ENCODE measurements at regions not wholly inside any gene's neighbourhood (a gene's known extent, or its start where the extent isn't known, plus 50 kb on each side); places are given as distances from the start of the nearest gene placed in this dataset.

DNA sequence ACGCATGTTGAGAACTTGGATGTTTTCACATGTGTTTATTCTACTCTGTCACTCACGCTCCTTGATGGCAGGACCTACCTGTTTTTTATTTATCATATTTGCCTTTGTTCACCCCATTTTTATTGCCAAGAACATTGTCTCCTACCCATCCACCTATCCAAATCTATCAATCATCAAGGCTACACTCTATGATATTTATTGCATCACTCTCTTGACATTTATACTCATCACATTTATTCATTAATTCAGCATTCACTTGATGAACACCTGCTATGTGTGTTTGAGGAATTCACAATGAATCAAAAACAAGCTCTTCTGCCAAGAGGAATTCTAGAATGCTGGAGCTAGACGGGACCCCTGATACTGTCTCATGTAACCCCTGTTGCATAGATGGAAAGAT, 94.5 kb upstream of the ZNF469 start:
- Mint-ChIP-seq H3K4me3 (no peak overlapping the region), H3K4me1 (no peaks in the 10 kb centered on the region), H3K27me3 (no peaks in the 10 kb centered on the region), H3K27ac (ENCODE audit: low read depth) (no peak overlapping the region), H3K36me3 (ENCODE audit: insufficient read depth) (no peaks in the 10 kb centered on the region), H3K9me3 (no peaks in the 10 kb centered on the region)
- no peak for ATAC-seq (replicated peaks; ENCODE audit: extremely low read depth, poor library complexity, severe bottlenecking)
- no peak for DNase-seq (ENCODE audit: low spot score in 2 of 2)

DNA sequence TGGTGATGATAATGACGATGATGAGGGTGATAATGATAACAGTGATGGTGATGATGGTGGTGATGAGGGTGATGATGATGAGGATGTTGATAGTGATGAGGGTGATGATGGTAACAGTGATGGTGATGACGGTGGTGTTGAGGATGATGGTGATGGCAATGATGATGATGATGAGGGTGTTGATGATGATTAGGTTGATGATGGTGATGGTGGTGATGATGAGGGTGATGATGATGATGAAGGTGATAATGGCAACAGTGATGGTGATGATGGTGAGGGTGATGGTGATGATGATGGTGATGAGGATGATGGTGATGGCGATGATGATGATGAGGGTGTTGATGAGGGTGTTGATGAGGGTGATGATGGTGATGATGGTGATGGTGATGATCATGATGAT, 93.8 kb upstream of the ZNF469 start:
- H3K4me1 Mint-ChIP-seq: no peaks in the 10 kb centered on the region
- DNase-seq (ENCODE audit: low spot score in 2 of 2) (no peak), ATAC-seq (replicated peaks; ENCODE audit: extremely low read depth, poor library complexity, severe bottlenecking) (no peak)
- H3K36me3 Mint-ChIP-seq (ENCODE audit: insufficient read depth): no peaks in the 10 kb centered on the region
- H3K4me3 Mint-ChIP-seq: no peak overlapping the region
- H3K9me3 Mint-ChIP-seq: no peaks in the 10 kb centered on the region
- H3K27me3 Mint-ChIP-seq: no peaks in the 10 kb centered on the region
- H3K27ac Mint-ChIP-seq (ENCODE audit: low read depth): no peak overlapping the region

DNA sequence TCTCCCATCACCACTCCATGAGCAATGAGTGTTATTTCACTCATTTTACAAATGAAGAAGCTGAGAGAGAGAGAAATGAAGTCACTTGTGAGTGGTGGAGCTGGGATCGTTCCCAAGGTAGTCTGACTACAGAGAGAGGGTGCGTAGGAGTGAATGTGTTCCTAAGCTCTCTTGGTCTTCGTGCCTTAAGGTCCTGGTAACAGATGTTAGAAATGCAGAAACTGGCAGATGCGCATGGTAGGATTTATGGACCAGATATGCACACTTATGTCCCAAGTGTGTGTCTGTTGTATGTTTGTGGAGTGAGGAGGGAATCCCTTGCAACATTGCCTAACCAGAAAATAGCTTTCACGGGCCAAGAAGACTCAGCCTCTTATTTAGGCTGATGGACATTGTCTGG, 93.2 kb upstream of the ZNF469 start:
- DNase-seq (ENCODE audit: low spot score in 2 of 2): no peak
- H3K36me3 Mint-ChIP-seq (ENCODE audit: insufficient read depth): no peaks in the 10 kb centered on the region
- H3K4me3 Mint-ChIP-seq: no peak overlapping the region
- ATAC-seq (replicated peaks; ENCODE audit: extremely low read depth, poor library complexity, severe bottlenecking): no peak
- H3K27me3 Mint-ChIP-seq: no peaks in the 10 kb centered on the region
- H3K4me1 Mint-ChIP-seq: no peaks in the 10 kb centered on the region
- H3K27ac Mint-ChIP-seq (ENCODE audit: low read depth): no peak overlapping the region
- no peaks in the 10 kb centered on the region for H3K9me3 Mint-ChIP-seq

DNA sequence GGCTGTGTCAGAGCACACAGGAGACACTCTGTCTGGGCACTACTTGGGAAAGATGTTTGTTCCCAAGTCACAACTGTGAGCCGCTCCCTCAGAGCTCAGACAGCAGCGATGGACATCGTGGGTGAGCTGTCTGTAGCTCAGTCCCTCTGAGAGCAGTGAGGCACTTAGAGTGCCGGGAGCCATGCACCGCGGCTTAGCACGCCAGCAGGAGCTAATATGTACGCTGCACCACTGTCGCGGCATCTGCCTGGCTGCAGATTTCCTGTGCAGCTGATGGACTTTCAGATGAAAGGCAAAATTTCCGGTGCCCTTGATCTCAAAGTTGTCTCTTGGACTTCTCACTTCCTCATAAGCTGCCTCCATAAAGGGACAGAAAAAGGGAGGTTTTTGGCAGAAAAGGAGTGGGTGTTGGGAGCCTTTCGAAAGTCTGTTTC, 92.8 kb upstream of the ZNF469 start:
- Mint-ChIP-seq H3K4me1 (no peaks in the 10 kb centered on the region), H3K27me3 (no peaks in the 10 kb centered on the region), H3K4me3 (no peak overlapping the region), H3K36me3 (ENCODE audit: insufficient read depth) (no peaks in the 10 kb centered on the region), H3K27ac (ENCODE audit: low read depth) (no peak overlapping the region), H3K9me3 (no peaks in the 10 kb centered on the region)
- ATAC-seq (replicated peaks; ENCODE audit: extremely low read depth, poor library complexity, severe bottlenecking) (no peak), DNase-seq (ENCODE audit: low spot score in 2 of 2) (no peak)

DNA sequence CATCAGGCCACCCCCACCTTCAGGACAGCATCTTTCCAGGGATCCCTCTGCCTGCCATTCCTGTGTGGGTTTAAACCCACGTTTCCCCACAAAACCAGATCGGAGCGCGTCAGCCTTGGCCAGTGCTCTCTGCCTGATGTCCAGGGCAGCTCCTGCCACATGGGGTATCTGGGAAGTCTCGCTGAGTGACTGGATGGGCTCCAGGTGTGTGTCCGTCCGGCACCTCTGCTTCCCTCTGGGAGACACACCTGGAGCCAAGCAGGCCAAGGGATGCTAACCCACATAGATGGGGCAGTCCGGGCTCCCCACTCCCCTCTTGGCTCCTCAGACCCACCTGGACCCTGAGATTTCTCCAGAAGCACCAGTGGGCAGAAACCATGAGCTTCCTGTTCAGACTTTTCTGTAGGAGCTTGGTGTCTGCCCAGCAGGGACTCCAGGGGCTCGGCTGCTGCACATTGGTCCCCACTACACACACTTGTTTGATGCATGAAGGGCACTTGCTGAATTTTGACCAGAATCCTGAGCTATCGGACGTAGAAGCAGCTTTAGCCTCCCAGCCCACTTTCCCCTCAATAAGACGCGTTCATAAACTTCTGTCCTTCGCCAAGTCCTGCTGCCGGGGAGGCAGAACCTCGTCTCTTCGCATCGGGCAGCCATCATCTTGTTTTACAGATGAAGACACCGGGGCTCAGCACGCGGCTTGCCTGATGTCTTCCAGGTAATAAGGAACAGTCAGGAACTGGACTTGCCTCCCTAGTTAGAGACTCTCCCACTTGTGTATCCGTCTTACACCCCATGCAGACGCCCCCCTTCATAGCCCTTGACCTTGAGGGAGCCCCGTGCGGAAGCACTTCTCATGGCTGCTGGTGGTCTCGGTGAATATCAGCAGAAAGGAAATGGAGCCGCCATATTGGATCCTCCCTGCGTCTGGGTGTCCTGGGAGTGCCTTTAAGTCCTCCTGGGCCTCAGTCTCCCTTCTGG, 91.6 kb upstream of the ZNF469 start:
- ATAC-seq (replicated peaks; ENCODE audit: extremely low read depth, poor library complexity, severe bottlenecking): no peak
- H3K4me1 Mint-ChIP-seq: no peaks in the 10 kb centered on the region
- no peak overlapping the region for H3K27ac Mint-ChIP-seq (ENCODE audit: low read depth)
- no peaks in the 10 kb centered on the region for H3K9me3 Mint-ChIP-seq
- no peak overlapping the region for H3K4me3 Mint-ChIP-seq
- no peaks in the 10 kb centered on the region for H3K36me3 Mint-ChIP-seq (ENCODE audit: insufficient read depth)
- no peak for DNase-seq (ENCODE audit: low spot score in 2 of 2)
- no peaks in the 10 kb centered on the region for H3K27me3 Mint-ChIP-seq

DNA sequence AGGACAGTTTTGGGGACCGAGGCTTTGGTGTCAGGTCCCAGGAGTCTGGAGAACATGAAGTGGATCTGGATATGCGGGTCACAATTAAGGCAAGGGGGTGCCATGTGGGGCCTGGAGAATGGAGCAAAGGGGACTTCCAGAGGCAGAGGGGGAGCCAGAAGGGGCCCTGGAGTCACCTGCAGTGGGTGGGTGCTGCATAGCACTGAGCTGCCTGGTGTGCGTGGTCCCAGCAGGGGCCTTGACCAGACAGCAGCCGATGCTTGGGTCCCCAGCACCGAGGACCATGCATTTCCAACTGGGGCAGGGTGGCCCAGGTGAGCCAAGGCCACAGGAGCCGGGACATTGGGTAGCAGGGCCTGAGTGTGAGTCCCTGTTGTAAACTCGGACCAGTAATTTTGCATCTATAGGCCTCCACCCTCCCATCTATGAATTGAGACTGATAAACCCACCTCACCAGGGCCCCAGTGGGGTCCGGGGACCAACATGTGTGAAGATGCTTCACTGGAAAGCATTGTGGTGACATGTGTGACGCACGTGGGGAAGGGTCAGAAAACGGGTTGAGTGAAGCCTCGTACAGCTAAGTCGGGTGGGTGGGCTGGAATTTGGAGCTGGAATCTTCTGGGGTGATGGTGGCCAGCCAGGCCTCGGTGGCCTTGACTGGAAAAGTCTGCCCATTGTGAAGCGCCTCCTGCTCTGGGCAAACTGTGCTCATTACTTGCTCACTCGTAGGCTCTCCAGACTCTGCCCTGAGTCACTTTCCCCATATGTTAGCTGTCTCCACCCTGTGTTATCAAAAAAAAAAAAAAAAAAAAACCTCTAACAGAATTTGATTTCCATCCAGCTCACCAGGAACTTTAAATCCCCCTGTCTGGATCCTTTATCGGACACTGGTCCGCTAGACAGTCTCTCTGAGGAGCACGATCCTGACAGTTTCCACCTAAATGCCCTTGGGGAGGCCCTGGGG, 90.5 kb upstream of the ZNF469 start:
- no peak overlapping the region for H3K4me3 Mint-ChIP-seq
- H3K27me3 Mint-ChIP-seq: no peaks in the 10 kb centered on the region
- no peak for ATAC-seq (replicated peaks; ENCODE audit: extremely low read depth, poor library complexity, severe bottlenecking)
- H3K4me1 Mint-ChIP-seq: no peaks in the 10 kb centered on the region
- no peak for DNase-seq (ENCODE audit: low spot score in 2 of 2)
- no peaks in the 10 kb centered on the region for H3K9me3 Mint-ChIP-seq
- H3K27ac Mint-ChIP-seq (ENCODE audit: low read depth): no peak overlapping the region
- no peaks in the 10 kb centered on the region for H3K36me3 Mint-ChIP-seq (ENCODE audit: insufficient read depth)

- no peaks in the 10 kb centered on the region for H3K9me3 Mint-ChIP-seq
- H3K4me3 Mint-ChIP-seq: no peak overlapping the region
- H3K36me3 Mint-ChIP-seq (ENCODE audit: insufficient read depth): no peaks in the 10 kb centered on the region
- H3K27me3 Mint-ChIP-seq: no peaks in the 10 kb centered on the region
- ATAC-seq (replicated peaks; ENCODE audit: extremely low read depth, poor library complexity, severe bottlenecking) (no peak), DNase-seq (ENCODE audit: low spot score in 2 of 2) (no peak)
- H3K27ac Mint-ChIP-seq (ENCODE audit: low read depth): no peak overlapping the region
- no peaks in the 10 kb centered on the region for H3K4me1 Mint-ChIP-seq
Observed at GRCh38 chr16:88293097-88293496, 89.7 kb upstream of the ZNF469 start.

GRCh38 chr16:88295671-88296436, 86.9 kb upstream of the ZNF469 start:
- Mint-ChIP-seq H3K4me3 (no peak overlapping the region), H3K36me3 (ENCODE audit: insufficient read depth) (no peaks in the 10 kb centered on the region), H3K4me1 (no peaks in the 10 kb centered on the region), H3K9me3 (no peaks in the 10 kb centered on the region), H3K27me3 (peaks cover 10% of the 10 kb centered on the region), H3K27ac (ENCODE audit: low read depth) (no peak overlapping the region)
- ATAC-seq (replicated peaks; ENCODE audit: extremely low read depth, poor library complexity, severe bottlenecking) (no peak), DNase-seq (ENCODE audit: low spot score in 2 of 2) (no peak)

- H3K9me3 Mint-ChIP-seq: no peaks in the 10 kb centered on the region
- ATAC-seq (replicated peaks; ENCODE audit: extremely low read depth, poor library complexity, severe bottlenecking) (no peak), DNase-seq (ENCODE audit: low spot score in 2 of 2) (no peak)
- H3K4me3 Mint-ChIP-seq: no peak overlapping the region
- H3K27ac Mint-ChIP-seq (ENCODE audit: low read depth): no peak overlapping the region
- peaks cover 13% of the 10 kb centered on the region for H3K27me3 Mint-ChIP-seq
- no peaks in the 10 kb centered on the region for H3K4me1 Mint-ChIP-seq
- H3K36me3 Mint-ChIP-seq (ENCODE audit: insufficient read depth): no peaks in the 10 kb centered on the region
Observed at GRCh38 chr16:88296437-88297177, 86.2 kb upstream of the ZNF469 start.

- Mint-ChIP-seq H3K36me3 (ENCODE audit: insufficient read depth) (no peaks in the 10 kb centered on the region), H3K27ac (ENCODE audit: low read depth) (no peak overlapping the region), H3K4me1 (no peaks in the 10 kb centered on the region), H3K9me3 (no peaks in the 10 kb centered on the region), H3K4me3 (no peak overlapping the region), H3K27me3 (peaks cover 19% of the 10 kb centered on the region)
- no peak for DNase-seq (ENCODE audit: low spot score in 2 of 2)
- no peak for ATAC-seq (replicated peaks; ENCODE audit: extremely low read depth, poor library complexity, severe bottlenecking)
Observed at GRCh38 chr16:88297178-88297720, 85.5 kb upstream of the ZNF469 start.

DNA sequence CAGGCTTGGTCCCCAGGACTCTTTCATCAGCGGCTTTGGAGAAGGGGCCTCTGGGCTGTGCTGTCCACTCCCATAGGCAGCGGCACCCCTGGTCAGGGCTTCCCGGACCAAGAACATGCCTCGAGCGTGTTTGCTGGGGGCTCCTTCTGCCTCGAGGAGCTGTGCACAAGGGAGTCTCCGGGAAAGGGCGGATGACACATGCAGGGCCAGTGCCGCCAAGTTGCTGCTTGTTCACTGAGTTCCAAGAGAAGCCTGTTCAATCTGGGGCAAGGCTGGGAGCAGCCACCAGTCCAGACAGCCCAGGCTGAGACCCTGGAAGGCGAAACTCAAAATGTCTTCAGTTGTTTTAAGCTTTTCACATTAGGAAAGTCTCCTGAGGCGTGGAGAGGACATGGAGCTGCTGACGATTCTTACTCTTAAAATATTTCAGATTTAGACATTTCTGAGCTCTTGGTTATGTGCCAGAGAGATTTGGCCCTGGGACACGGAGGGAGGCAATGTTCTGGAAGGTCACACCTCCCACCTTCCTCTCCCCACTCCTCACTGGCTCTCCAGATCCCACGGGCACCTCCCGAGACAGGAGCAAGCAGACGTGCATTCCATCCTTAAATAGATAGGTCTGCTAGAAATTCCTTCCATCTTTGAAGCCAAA, 84.5 kb upstream of the ZNF469 start:
- Mint-ChIP-seq H3K27ac (ENCODE audit: low read depth) (no peak overlapping the region), H3K4me3 (no peak overlapping the region), H3K27me3 (peaks cover 19% of the 10 kb centered on the region), H3K4me1 (no peaks in the 10 kb centered on the region), H3K9me3 (no peaks in the 10 kb centered on the region), H3K36me3 (ENCODE audit: insufficient read depth) (no peaks in the 10 kb centered on the region)
- DNase-seq (ENCODE audit: low spot score in 2 of 2) (no peak), ATAC-seq (replicated peaks; ENCODE audit: extremely low read depth, poor library complexity, severe bottlenecking) (no peak)

Data from central memory CD8-positive, alpha-beta T cell (primary cell).